GM12874 (cell line): ENCODE measurements at regions not wholly inside any gene's neighbourhood (a gene's known extent, or its start where the extent isn't known, plus 50 kb on each side); places are given as distances from the start of the nearest gene placed in this dataset.

Source experiments
- CTCF ChIP-seq: IDR thresholded peaks from 2 replicates; pipeline ENCODE4 v1.5.1; 2011; ENCODE audit warnings: low read depth, mild to moderate bottlenecking, control low read depth, low read length, moderate library complexity; ENCODE audit not compliant: insufficient read depth

GRCh38 chr3:144564011-144564410 is 592.4 kb downstream of the DIPK2A start:
- TF ChIP-seq CTCF = no peak

DNA sequence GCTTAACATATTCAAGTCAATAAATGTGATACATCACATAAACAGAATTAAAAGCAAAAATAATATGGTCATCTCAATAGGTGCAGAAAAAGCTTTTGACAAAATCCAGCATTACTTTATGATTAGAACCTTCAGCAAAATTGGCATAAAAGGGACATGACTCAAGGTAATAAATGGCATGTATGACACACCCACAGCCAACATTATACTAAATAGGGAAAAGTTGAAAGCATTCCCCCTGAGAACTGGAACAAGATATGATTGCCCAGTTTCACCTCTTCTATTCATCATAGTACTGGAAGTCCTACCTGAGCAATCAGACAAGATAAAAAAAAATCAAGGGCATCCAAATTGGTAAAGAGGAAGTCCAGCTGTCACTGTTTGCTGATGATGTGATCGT is 594.7 kb downstream of the DIPK2A start:
- no peak for TF ChIP-seq CTCF

- TF ChIP-seq CTCF = no peak
Observed at GRCh38 chr3:144569651-144570050, 598.0 kb downstream of the DIPK2A start.

GRCh38 chr3:144583871-144584270 is 612.2 kb downstream of the DIPK2A start:
- TF ChIP-seq CTCF = no peak

DNA sequence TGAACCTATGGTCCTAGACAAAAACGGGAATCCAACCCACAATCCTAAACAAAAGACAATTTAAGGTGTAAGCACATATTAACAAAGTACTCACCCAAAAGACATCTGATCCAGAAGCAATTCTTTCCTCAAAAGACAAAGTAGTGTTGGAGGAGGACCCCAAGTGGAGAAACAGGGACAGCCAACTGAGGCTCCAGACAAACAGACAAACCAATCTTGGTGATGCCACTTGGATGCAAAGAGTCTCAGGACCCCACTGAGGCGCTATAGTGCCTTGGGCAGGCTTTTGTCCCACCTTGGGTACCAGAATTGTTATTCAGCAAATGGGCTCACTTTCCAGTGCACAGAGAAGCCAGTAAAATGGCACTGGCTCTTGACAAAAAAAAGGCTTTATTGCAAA is 613.8 kb downstream of the DIPK2A start:
- TF ChIP-seq CTCF = 0 out of 2 replicates have a peak, but pooled peaks have one; percentile 1

DNA sequence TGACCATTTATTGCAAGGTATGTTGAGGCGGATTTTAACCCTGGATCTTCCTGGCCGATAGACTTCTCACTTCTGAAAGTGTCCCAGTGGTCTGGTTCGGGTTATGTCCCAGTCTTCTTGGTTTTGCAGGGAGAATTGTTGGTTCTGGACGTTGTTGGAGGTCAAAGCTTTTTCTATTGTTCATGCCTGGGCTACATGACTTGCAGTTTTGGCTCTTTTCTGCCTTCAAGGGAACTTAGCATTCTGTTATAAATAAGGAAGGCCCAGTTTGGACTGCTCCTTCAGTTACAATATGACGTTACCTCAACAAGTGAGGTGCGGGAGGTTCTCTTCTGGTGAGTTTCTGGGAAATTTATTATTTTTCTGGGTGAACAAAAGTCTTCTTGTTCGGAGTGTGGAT is 614.3 kb downstream of the DIPK2A start:
- TF ChIP-seq CTCF = no peak

DNA sequence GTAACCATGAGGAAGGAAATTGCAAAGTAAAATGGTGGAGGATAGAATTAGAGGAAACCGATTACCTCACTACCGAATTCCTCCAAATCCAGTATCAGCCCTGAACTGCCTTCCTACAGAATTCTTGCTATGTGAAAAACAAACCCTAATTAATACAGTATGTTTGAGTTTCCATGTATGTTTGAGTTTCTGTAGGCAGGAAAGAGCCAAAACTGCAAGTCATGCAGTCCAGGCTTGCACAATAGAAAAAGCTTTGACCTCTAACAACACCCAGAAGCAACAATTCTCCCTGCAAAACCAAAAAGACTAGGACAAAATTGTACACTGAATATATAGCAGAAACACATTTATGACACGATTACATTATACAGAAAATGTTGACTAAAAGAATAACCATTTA is 614.8 kb downstream of the DIPK2A start:
- no peak for TF ChIP-seq CTCF

DNA sequence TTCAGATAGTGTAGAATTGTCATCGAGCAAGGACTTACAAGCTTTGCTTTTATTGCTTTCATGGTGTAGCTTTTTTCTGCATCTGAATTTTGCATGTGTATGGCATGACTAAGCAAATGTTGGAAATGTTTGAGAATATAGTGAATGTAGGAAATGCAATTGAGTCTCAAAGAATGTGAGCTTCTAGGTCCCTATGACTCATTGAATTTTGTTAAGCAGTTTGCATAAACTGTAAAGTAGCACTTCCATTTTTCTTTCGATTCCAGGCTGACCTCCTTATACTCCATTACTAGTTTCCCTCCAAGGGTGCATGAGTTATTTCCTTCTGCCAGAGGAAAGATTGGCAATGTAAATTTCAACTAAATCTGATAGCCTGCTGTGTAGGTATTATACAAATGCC is 619.2 kb downstream of the DIPK2A start:
- TF ChIP-seq CTCF = no peak
